SU-DHL-6 (cell line): ENCODE measurements at regions not wholly inside any gene's neighbourhood (a gene's known extent, or its start where the extent isn't known, plus 50 kb on each side); places are given as distances from the start of the nearest gene placed in this dataset.

Experiments
- CTCF ChIP-seq: fragments of 200-600 bp; sonication (generic); IDR thresholded peaks from one replicate; pipeline ENCODE4 v1.5.1; 2017; ENCODE audit warnings: antibody characterized with exemption, mild to moderate bottlenecking, low read length, moderate library complexity; ENCODE audit not compliant: insufficient read depth, poor library complexity, severe bottlenecking
- EZH2phosphoT487 ChIP-seq: fragments of 200-600 bp; sonication (generic), shearing (Covaris generic); conservative IDR thresholded peaks from 2 replicates; pipeline ENCODE4 v1.6.1; 2018; ENCODE audit warnings: mild to moderate bottlenecking, antibody characterized with exemption, low read length, moderate library complexity, mixed read lengths

GRCh38 chr5:110077147-110077546 lies 387.4 kb downstream of the MAN2A1 start:
- TF ChIP-seq EZH2phosphoT487 (no peak), CTCF (no peak)
